H1 (cell line): ENCODE measurements at regions not wholly inside any gene's neighbourhood (a gene's known extent, or its start where the extent isn't known, plus 50 kb on each side); places are given as distances from the start of the nearest gene placed in this dataset.

ENCODE experiments used
- CTCF ChIP-seq, 3 experiments: IDR thresholded peaks; 1 replicate in 2 of 3; 2 replicates in 1 of 3; pipeline versions ENCODE4 v1.5.1 to v1.6.1; 2011; ENCODE audit warnings: low read length in 3 of 3, mild to moderate bottlenecking in 3 of 3, inconsistent platforms in 2 of 3, low read depth in 1 of 3, moderate library complexity in 1 of 3; ENCODE audit not compliant: insufficient read depth in 1 of 3; ENCODE audit errors: control extremely low read depth in 1 of 3
- EGR1 ChIP-seq: IDR thresholded peaks from 2 replicates; pipeline ENCODE4 v1.6.1; 2011; ENCODE audit warnings: low read depth, low read length, borderline replicate concordance
- SP2 ChIP-seq: IDR thresholded peaks from 2 replicates; pipeline ENCODE4 v1.6.1; 2012; ENCODE audit warnings: mild to moderate bottlenecking, low read length, inconsistent platforms
- TBP ChIP-seq: IDR thresholded peaks from 2 replicates; pipeline ENCODE4 v1.6.1; 2011; ENCODE audit warnings: low read depth, low read length, improper control_type of control experiment

GRCh38 chr6:8934318-8934717 lies 499.0 kb upstream of the SLC35B3 start (continued):
- TF ChIP-seq CTCF (IDR thresholded peaks at IDR 0.05; ENCODE audit: control extremely low read depth in 1 of 3, insufficient read depth in 1 of 3, low read depth in 1 of 3, low read length in 3 of 3) (no peak), TBP (no peak), EGR1 (no peak), SP2 (no peak)
